ENCODE measurements at regions not wholly inside any gene's neighbourhood (a gene's known extent, or its start where the extent isn't known, plus 50 kb on each side); places are given as distances from the start of the nearest gene placed in this dataset.
A peak's percentile ranks its signal among the peaks of the same experiment; 100 is the strongest.
"Not testable (repeated sequence)": the region's sequence is repeated elsewhere in the genome, so short reads cannot be mapped to it uniquely, and the experiment has no call there.

- no peak for DNase-seq
These were observed 113.4 kb upstream of the MSX2 start for GRCh38 chr5:174610968-174611367.

DNA sequence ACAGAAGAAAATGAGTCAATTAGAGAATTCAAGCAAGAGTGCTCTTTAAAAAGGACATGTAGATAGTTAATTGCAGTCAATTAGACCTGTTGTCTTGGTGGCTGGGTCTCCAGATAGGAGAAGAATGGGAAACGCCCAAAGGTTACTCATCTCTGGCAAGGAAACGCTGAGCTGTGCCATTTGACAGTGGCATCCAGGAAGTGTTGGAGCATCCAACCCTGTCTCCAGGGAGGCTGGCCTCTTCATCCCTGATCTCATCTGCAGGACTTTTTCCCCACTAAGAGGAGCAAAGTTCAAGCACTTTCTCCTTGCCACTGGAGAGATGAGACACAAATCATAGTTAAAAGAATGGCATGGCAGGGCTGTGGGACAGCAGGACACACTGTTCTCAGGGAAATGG lies 111.7 kb upstream of the MSX2 start:
- no peak for DNase-seq

DNA sequence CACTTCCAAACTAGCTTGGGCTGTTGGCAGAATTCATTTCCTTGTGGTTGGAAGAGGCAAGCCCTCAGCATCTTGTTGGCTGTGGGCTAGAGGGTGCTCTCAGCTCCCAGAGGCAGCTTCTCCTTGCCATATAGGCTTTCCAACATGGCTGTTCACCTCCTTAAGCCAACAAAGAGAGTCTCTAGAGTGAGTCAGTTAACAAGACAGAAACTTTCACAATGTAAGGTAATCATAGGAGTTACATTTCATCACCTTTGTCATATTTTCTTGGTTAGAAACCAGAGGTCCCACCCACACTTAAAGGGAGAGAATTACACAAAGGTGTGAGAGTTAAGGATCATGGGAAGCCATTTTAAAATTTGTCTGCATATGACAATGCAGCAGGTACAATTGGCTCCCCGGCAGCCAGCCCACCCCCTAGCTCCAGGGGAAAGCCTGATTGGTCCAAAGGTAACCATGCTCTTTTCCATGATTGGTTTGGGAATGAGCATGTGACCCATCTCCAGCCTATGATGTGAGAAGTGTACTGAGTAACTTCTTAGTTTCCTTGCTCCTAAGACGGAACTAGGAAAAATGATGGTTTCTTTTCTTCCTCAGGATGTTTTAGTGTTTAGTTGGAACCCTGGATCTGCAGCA lies 109.8 kb upstream of the MSX2 start:
- no peak for DNase-seq

GRCh38 chr5:174616036-174616435 lies 108.3 kb upstream of the MSX2 start:
- no peak for DNase-seq

DNA sequence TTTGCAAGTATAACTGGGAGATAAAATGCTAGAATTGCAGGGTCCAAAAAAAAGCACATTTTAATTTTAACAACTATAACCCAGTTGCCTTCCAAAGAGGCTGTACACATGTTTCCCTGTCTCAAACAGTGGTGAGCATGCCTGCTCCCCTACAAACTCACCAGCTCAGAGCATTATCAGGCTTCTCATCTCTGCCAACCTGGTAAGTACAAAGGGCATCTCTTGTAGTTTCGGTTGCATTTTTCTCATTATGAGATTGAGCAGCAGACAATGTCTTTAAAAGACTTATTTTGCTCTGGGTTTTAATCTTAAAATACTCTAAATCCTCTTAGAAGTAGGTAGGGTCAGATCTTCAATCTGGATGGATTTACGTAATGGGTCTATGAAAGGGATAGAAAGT lies 107.1 kb upstream of the MSX2 start:
- no peak for DNase-seq

DNA sequence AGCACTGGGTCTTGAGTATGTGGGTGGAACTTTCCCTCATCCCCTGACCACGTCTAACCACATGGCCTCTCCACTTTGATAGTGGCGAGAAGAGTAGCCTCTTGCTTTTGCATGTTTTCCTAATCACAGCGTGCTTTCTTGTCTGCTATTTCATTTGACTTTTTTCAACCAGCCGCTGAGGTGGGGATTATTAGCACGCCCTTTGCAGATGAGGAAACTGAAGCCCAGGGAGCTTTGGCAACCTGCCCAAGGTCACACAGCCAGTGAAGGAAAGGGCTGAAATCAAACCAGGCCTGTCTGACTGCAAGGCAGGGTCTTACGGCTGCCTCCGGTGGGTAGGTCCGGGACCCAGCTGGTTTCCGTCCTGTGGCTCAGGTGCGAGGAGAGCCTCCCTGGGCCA lies 106.5 kb upstream of the MSX2 start:
- no peak for DNase-seq

DNA sequence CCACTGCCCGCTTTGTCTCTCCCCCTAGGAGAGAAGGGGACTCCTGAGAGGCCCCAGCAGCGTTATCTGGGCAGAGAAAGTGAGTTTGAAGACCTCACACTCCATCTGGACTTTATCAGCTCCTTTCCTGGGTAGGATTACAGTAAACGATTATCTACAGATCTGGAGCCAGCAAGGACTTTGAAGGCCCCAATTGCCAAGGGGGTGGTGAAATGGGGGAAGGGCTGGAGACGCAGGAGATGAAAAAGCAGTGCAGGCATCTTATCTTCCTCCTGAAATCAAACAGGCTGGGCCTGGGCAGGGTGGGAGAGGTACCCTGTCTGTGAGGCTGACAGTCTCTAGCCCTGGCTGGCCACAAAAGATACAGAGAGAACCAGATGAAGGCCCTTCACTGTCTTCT lies 105.8 kb upstream of the MSX2 start:
- no peak for DNase-seq

GRCh38 chr5:174622067-174622466 lies 102.3 kb upstream of the MSX2 start:
- no peak for DNase-seq

DNA sequence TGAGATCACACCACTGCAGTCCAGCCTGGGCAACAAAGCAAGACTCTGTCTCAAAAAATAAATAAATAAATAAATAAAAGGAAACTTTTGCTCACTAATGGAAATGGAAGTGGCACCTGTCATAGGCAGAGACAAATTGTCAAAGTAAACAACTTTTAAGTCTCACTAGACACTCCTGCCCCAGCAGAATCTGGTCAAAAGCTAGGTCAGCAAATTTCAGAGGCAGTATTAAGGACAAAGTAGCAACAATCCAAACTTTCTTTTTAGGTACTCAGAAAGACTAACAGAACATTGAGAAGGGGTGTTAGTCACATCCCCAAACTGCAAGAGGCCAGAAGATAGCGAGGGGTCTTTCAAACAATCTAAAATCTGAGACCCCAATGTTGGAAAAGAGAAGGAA lies 101.4 kb upstream of the MSX2 start:
- no peak for DNase-seq

DNA sequence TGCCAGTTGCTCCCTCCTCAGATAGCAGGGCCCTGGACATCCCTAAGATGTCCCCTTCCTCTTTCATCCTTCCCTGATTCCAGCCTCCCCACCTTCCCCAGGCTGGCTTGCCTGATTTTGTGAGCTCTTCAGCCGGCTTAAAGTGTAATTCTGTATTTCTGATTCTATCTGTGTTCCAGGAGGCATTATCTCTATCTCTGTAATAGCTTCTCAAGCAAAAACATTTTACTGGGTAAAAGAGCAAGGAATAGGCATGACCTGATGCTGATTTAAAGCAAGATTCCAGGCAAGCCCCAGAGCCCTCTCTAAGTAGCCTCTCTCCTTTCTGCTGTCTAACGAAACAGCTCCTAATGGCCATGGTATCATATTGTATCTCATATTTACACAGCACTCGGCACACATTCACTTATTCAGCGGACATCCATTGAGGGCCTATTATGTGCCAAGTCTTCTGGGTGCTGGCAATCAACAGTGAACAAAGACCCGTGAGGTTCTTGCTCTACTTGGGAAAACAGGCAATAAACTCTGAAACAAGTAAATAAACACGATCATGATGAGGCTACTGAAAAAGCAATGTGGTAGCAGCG lies 100.9 kb upstream of the MSX2 start:
- no peak for DNase-seq

DNA sequence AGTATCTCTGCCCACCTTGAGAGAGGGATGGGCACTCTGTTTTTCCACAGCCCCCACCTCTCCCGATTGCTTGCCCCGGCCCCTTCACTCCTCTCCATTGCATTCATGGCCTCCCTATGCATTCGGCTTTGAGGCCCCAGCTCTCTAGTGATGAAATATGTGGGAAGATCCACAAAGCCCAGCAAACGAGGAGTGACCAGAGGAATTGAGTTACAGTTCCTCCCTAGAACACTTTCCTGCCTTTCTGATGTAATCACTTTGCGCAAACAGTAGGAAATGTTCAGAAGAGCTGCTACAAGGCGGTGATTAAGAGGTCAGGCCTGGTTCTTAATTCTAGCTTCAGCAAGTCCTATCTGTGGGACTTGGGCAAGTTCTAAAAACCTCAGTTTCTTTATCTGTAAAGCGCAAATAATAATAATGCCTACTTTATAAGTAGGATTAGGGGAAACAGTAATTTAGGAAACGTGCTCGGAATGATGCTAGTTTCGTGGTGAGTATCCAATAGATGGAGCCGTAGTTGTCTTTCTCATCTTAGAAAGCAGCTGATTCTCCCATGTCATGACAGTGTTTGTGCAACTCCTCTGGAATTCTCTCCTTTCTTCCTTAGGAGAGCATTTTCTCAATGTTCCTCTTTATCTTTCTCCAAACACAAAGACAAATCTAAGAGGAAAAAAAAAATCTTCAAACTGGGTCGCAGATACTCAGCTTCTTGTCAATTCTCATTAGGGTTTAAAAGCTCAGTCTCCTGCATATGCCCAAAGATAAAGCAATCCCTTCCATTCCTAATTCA lies 99.5 kb upstream of the MSX2 start:
- peak; percentile 53 for DNase-seq

- peak; percentile 49 for DNase-seq
These were observed 98.6 kb upstream of the MSX2 start for GRCh38 chr5:174625591-174626350.

- DNase-seq, result no peak
These were observed 97.9 kb upstream of the MSX2 start for GRCh38 chr5:174626369-174626920.

GRCh38 chr5:174636094-174636493 lies 88.3 kb upstream of the MSX2 start:
- DNase-seq, result no peak

DNA sequence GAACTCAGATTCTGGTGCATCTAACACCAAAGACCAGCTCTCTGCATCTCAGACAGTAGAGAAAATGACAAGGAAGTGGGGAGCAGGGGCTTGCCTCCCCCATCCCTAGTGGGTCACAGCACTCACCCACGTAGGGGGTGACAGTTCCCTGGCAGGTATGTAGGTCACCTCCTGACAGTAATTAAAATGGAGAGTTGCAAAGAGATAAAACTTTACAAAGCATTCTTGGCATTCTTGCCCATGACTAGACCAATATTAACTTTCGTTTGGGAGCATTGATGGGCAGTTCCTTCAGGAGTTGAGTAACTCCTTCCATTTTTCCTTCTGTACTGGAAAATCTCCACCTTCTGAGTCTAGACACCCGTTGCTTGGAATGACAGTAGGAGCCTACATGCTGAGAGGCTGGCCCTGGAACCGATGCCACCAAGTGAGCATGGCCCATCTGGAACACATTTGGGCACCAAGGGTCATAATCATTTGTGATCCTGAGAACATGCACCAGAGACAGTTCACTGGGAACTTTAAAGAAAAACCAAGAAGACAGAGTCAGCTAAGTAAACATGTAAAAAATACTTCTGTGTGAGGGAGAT lies 81.5 kb upstream of the MSX2 start:
- no peak for DNase-seq

DNA sequence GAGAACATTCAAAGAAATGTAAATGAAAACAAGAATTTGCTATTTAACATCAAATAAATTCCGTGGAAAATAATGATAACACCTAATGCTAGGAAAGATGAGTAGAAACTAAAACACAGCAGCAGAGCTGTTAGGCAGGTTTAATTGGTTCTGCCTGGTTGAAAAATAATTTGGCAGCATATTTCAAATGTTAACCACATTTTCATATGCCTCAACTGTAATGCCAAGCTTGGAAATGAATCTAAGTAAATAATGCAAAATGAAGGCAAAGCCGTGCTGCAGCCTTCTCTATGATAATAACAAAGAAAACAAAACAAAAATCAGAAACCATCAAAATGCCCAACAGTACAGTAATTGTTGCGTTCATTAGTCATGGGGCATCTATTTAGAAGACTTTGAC lies 79.9 kb upstream of the MSX2 start:
- no peak for DNase-seq

DNA sequence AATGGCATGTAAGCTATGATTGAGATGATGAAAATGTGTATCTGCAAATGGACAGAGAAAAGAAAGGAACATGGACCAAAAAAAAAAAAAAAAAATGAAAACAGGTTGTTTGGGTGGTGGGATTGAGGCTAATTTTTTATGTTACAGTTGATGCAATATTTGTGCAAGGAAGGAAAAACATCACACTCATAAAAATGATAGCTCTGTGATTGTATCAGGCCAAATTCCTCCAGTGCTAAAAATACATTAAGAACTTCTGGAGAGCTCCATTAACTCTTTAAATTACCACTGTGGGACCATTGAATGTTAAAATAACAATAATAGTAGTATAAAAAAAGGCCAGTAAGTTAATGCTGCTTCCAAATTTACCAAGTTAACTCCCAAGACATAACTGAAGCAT lies 79.5 kb upstream of the MSX2 start:
- no peak for DNase-seq

GRCh38 chr5:174645677-174646076 lies 78.7 kb upstream of the MSX2 start:
- no peak for DNase-seq

DNA sequence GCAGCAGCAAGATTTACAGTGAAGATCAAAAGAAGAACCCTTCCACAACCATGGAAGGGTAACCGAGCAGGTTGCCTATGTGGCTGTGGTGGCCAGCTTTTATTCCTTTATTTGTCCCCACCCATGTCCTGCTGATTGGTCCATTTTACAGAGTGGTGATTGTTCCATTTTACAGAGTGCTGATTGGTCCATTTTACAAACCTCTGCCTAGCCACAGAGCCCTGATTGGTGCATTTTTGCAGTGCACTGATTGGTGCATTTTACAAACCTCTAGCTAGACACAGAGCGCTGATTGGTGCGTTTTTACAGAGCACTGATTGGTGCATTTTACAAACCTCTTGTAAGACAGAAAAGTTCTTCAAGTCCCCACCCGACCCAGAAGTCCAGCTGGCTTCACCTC lies 75.8 kb upstream of the MSX2 start:
- DNase-seq, result not testable (repeated sequence)

DNA sequence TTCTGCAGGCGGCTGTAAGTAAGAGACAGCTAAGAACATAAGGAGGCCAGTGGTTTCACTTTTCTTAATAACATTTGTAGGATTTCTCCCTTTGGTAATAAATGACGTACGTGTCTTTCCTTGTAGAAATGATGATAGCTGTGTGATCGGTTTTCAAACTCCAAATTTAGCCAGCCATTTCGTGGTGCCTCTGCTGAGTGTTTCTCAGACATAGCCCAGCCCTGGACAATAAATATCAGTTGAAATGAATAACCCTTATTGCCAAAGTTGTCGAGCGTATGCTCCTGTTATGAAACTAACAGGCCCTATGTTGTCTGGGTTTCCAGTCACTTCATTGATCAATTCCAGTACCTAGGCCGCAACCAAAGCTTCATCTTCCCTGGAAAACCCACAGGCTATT lies 75.0 kb upstream of the MSX2 start:
- DNase-seq, result no peak

DNA sequence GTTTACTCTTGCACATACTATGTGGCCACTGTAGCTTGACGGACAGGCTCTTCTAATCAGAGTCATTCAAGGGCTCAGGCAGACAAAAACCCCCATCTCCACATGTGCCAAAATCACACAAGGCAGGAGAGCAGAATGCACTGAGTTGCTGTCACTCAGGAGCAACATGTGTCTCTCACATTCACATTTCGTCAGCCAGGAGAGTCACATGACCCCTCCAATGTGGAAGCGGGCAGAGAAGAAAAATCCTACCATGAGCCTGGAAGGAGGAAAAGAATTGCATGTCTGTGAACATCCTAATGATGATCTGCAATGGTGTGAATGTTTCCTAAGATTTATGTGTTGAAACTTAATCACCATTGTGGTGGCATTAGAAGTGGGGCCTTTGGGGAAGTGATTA lies 69.9 kb upstream of the MSX2 start:
- no peak for DNase-seq

- DNase-seq, result no peak
These were observed 69.0 kb upstream of the MSX2 start for GRCh38 chr5:174655351-174655750.
